NB4 (cell line): ENCODE measurements at regions not wholly inside any gene's neighbourhood (a gene's known extent, or its start where the extent isn't known, plus 50 kb on each side); places are given as distances from the start of the nearest gene placed in this dataset.

Source experiments
- MYC ChIP-seq: IDR thresholded peaks from 2 replicates; pipeline ENCODE4 v1.6.1; 2011; ENCODE audit warnings: low read depth, low read length
- POLR2A ChIP-seq: IDR thresholded peaks from 2 replicates; pipeline ENCODE4 v1.6.1; 2011; ENCODE audit warnings: mild to moderate bottlenecking; ENCODE audit not compliant: insufficient read length; ENCODE audit errors: extremely low read depth
- TF ChIP-seq, protein P1 (sequence below): IDR thresholded peaks from one replicate; pipeline ENCODE4 v1.5.1; 2012; ENCODE audit warnings: low read depth, low read length
- TF ChIP-seq, protein P2 (sequence below): IDR thresholded peaks from 2 replicates; pipeline ENCODE4 v1.6.1; 2011; ENCODE audit warnings: low read depth, low read length

DNA sequence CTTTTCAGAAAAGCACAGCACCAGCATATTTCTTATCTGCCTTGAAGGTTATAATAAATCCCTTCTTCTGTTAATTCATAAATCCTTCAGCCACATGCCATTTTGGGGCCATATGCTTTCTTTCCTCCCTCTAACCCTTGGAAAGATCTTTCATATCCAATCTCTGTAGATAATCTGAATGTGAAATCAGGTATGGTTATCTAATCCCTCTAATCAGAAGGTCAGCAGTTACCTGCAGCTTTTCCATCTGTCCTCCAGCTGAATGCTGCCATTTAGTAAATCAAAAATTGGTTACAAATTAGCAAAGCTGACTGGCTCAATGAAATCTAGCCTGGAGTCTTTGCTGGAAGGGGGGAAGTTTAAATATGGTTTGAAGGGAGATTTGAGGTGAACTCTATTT lies 230.5 kb downstream of the PIK3C3 start:
- TF ChIP-seq, protein P1, sequence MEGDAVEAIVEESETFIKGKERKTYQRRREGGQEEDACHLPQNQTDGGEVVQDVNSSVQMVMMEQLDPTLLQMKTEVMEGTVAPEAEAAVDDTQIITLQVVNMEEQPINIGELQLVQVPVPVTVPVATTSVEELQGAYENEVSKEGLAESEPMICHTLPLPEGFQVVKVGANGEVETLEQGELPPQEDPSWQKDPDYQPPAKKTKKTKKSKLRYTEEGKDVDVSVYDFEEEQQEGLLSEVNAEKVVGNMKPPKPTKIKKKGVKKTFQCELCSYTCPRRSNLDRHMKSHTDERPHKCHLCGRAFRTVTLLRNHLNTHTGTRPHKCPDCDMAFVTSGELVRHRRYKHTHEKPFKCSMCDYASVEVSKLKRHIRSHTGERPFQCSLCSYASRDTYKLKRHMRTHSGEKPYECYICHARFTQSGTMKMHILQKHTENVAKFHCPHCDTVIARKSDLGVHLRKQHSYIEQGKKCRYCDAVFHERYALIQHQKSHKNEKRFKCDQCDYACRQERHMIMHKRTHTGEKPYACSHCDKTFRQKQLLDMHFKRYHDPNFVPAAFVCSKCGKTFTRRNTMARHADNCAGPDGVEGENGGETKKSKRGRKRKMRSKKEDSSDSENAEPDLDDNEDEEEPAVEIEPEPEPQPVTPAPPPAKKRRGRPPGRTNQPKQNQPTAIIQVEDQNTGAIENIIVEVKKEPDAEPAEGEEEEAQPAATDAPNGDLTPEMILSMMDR, result no peak
- TF ChIP-seq, protein P2, sequence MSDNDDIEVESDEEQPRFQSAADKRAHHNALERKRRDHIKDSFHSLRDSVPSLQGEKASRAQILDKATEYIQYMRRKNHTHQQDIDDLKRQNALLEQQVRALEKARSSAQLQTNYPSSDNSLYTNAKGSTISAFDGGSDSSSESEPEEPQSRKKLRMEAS, result no peak
- no peak for TF ChIP-seq POLR2A
- no peak for TF ChIP-seq MYC
